ENCODE measurements at regions not wholly inside any gene's neighbourhood (a gene's known extent, or its start where the extent isn't known, plus 50 kb on each side); places are given as distances from the start of the nearest gene placed in this dataset.

GRCh38 chr5:163248333-163248732 is 189.1 kb upstream of the CCNG1 start:
- Mint-ChIP-seq H3K4me1 (ENCODE audit: insufficient read depth, unreplicated experiment) (no peaks in the 10 kb centered on the region), H3K27me3 (ENCODE audit: insufficient read depth, unreplicated experiment) (peaks cover 61% of the 10 kb centered on the region), H3K4me3 (ENCODE audit: unreplicated experiment) (no peak overlapping the region), H3K36me3 (ENCODE audit: insufficient read depth, unreplicated experiment) (no peaks in the 10 kb centered on the region), H3K9me3 (ENCODE audit: unreplicated experiment) (no peaks in the 10 kb centered on the region), H3K27ac (ENCODE audit: low read depth, unreplicated experiment) (no peak overlapping the region)
- POLR2A ChIA-PET: no interaction called here
- TF ChIP-seq CTCF (IDR thresholded peaks at IDR 0.05; ENCODE audit: unreplicated experiment): no peak
- intact Hi-C loops (cut with micrococcal nuclease): no loop called here
- CTCF ChIA-PET: interaction anchor here (0.6 to 1.4 kb wide), 3 partner anchors 22 to 1171 kb away, joined by 3 to 4 read pairs (median 4); no protein-coding TSS in a partner anchor
- DNase-seq (ENCODE audit: unreplicated experiment): no peak
- no TSS peak for BruUV-seq (replicated peaks)

- CTCF ChIA-PET: interaction anchor here (0.7 to 1.4 kb wide), 3 partner anchors 21 to 1172 kb away, joined by 3 to 6 read pairs (median 4); no protein-coding TSS in a partner anchor
- no peak for DNase-seq (ENCODE audit: unreplicated experiment)
Measured at GRCh38 chr5:163248871-163249270, 188.5 kb upstream of the CCNG1 start.

GRCh38 chr5:163252950-163253349 is 184.4 kb upstream of the CCNG1 start:
- Mint-ChIP-seq H3K4me1 (ENCODE audit: insufficient read depth, unreplicated experiment) (no peaks in the 10 kb centered on the region), H3K9me3 (ENCODE audit: unreplicated experiment) (no peaks in the 10 kb centered on the region), H3K27ac (ENCODE audit: low read depth, unreplicated experiment) (no peak overlapping the region), H3K36me3 (ENCODE audit: insufficient read depth, unreplicated experiment) (no peaks in the 10 kb centered on the region), H3K27me3 (ENCODE audit: insufficient read depth, unreplicated experiment) (peaks cover 72% of the 10 kb centered on the region), H3K4me3 (ENCODE audit: unreplicated experiment) (no peak overlapping the region)
- no peak for TF ChIP-seq CTCF (IDR thresholded peaks at IDR 0.05; ENCODE audit: unreplicated experiment)
- ChIA-PET POLR2A (interaction anchor here (0.8 kb wide), 1 partner anchor 23 kb away, joined by 3 read pairs; no protein-coding TSS in a partner anchor), CTCF (interaction anchor here (0.6 to 0.7 kb wide), 3 partner anchors 94 to 1398 kb away, joined by 3 to 4 read pairs (median 3); no protein-coding TSS in a partner anchor)
- BruUV-seq (replicated peaks): no TSS peak
- intact Hi-C loops (cut with micrococcal nuclease): no loop called here
- DNase-seq (ENCODE audit: unreplicated experiment): no peak

More at GRCh38 chr5:163248871-163249270, 188.5 kb upstream of the CCNG1 start:
- H3K36me3 Mint-ChIP-seq (ENCODE audit: insufficient read depth, unreplicated experiment): no peaks in the 10 kb centered on the region
- no peak overlapping the region for H3K27ac Mint-ChIP-seq (ENCODE audit: low read depth, unreplicated experiment)
- intact Hi-C loops (cut with micrococcal nuclease): no loop called here
- no peak overlapping the region for H3K4me3 Mint-ChIP-seq (ENCODE audit: unreplicated experiment)
- BruUV-seq (replicated peaks): no TSS peak
- H3K9me3 Mint-ChIP-seq (ENCODE audit: unreplicated experiment): no peaks in the 10 kb centered on the region
- POLR2A ChIA-PET: no interaction called here
- peaks cover 67% of the 10 kb centered on the region for H3K27me3 Mint-ChIP-seq (ENCODE audit: insufficient read depth, unreplicated experiment)
- no peaks in the 10 kb centered on the region for H3K4me1 Mint-ChIP-seq (ENCODE audit: insufficient read depth, unreplicated experiment)
- TF ChIP-seq CTCF (IDR thresholded peaks at IDR 0.05; ENCODE audit: unreplicated experiment): no peak

- Mint-ChIP-seq H3K36me3 (ENCODE audit: insufficient read depth, unreplicated experiment) (no peaks in the 10 kb centered on the region), H3K4me3 (ENCODE audit: unreplicated experiment) (no peak overlapping the region), H3K4me1 (ENCODE audit: insufficient read depth, unreplicated experiment) (peaks cover 9% of the 10 kb centered on the region), H3K27me3 (ENCODE audit: insufficient read depth, unreplicated experiment) (peaks cover 30% of the 10 kb centered on the region), H3K27ac (ENCODE audit: low read depth, unreplicated experiment) (no peak overlapping the region), H3K9me3 (ENCODE audit: unreplicated experiment) (no peaks in the 10 kb centered on the region)
- no peak for TF ChIP-seq CTCF (IDR thresholded peaks at IDR 0.05; ENCODE audit: unreplicated experiment)
- ChIA-PET POLR2A (no interaction called here), CTCF (interaction anchor here (0.6 to 0.9 kb wide), 2 partner anchors 911 to 1464 kb away, joined by 4 to 5 read pairs; no protein-coding TSS in a partner anchor)
- BruUV-seq (replicated peaks): no TSS peak
- intact Hi-C loops (cut with micrococcal nuclease): no loop called here
- DNase-seq (ENCODE audit: unreplicated experiment): no peak
Measured at GRCh38 chr5:163259495-163259894, 177.9 kb upstream of the CCNG1 start.

Measured in MCF 10A (cell line).